ENCODE measurements at regions not wholly inside any gene's neighbourhood (a gene's known extent, or its start where the extent isn't known, plus 50 kb on each side); places are given as distances from the start of the nearest gene placed in this dataset.

DNA sequence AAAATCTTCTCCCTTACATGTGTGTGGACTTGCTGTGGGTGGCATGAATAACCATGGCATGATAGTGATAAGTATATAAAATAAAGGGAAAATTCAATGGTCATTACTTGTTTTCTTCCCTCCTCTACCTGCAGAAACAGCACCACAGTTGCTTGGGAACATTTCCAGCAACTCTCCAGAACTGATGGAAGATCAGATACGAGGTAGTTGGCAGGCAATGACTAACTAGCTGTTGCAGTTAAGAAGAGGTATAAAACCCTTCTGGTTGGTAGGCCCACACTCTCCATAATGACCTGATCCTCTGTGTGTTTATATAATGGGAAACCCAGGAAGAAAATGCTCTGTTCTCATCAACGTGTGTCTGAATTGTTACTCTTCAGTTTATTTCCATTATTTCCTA lies 185.9 kb downstream of the SYK start:
- H3K36me3 ChIP-seq (ENCODE audit: control insufficient read depth in 3 of 3, insufficient read depth in 2 of 3, low read depth in 1 of 3, low read length in 3 of 3), result no peaks in the 10 kb centered on the region
- H3K4me1 ChIP-seq (ENCODE audit: control insufficient read depth in 3 of 3, insufficient read depth in 2 of 3, low read depth in 1 of 3, low read length in 2 of 3), result no peaks in the 10 kb centered on the region
- no peaks in the 10 kb centered on the region for H3K27me3 ChIP-seq (ENCODE audit: control insufficient read depth in 3 of 3, insufficient read depth in 3 of 3, low read length in 3 of 3)
- FAIRE-seq (no peak), DNase-seq (no peak)
- no peak overlapping the region for H3K4me3 ChIP-seq (ENCODE audit: low read depth in 1 of 3, low read length in 3 of 3)
- H3K27ac ChIP-seq (ENCODE audit: low read depth in 1 of 3, low read length in 2 of 3), result no peak overlapping the region
- 55 to 71% (median 61%) methylated on average over 2 of the region's 2 CpGs for WGBS, 3 donors
- H3K9me3 ChIP-seq (ENCODE audit: control insufficient read depth in 2 of 2, insufficient read depth in 1 of 2, low read depth in 1 of 2, low read length in 1 of 2), result peaks cover 0 to 5% of the 10 kb centered on the region in 2 donors

DNA sequence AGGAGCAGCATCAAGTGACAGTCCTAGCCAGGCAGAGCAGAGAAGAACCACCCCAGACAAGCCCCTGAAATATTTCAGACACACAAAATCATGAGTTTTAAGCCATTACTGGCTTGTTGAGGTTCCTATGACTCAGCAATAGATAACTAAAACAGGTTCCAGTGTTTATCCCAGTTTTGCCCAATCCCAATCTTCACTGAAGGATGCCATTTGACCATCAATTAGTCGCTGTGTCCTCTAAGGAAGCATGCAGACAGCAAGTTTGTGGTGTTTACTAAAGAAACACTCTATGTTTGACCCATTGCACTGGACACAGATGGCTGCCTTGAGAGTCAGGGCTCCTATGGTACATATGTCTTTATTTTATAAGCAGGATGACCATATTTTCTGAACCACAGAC lies 186.7 kb downstream of the SYK start:
- Histone ChIP-seq H3K27me3 (ENCODE audit: control insufficient read depth in 3 of 3, insufficient read depth in 3 of 3, low read length in 3 of 3) (no peaks in the 10 kb centered on the region), H3K36me3 (ENCODE audit: control insufficient read depth in 3 of 3, insufficient read depth in 2 of 3, low read depth in 1 of 3, low read length in 3 of 3) (no peaks in the 10 kb centered on the region), H3K4me1 (ENCODE audit: control insufficient read depth in 3 of 3, insufficient read depth in 2 of 3, low read depth in 1 of 3, low read length in 2 of 3) (no peaks in the 10 kb centered on the region), H3K4me3 (ENCODE audit: low read depth in 1 of 3, low read length in 3 of 3) (no peak overlapping the region), H3K27ac (ENCODE audit: low read depth in 1 of 3, low read length in 2 of 3) (no peak overlapping the region), H3K9me3 (ENCODE audit: control insufficient read depth in 2 of 2, insufficient read depth in 1 of 2, low read depth in 1 of 2, low read length in 1 of 2) (peaks cover 0 to 5% of the 10 kb centered on the region in 2 donors)
- no peak for FAIRE-seq
- 79 to 92% (median 88%) methylated on average over 1 of the region's 1 CpG for WGBS, 3 donors
- DNase-seq, result no peak

DNA sequence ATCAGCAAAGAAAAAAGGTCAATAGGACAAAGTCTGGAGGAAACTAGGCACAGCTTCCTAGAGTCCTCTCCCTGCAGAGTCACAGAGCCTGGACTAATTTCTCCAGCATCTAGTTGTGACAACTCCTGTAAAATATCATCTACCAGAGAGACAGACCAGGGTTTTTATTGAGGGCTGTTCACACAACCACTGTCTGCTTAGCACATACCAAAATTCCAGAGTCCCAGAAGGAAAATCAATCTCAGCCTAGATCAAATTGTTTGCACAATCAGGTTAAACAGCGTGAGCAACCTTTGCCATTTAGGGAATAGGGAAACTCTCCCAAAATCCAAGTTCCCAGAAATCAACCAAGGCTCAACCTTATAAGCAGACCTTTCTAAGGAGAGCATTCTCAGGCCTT lies 190.3 kb downstream of the SYK start:
- Histone ChIP-seq H3K36me3 (ENCODE audit: control insufficient read depth in 3 of 3, insufficient read depth in 2 of 3, low read depth in 1 of 3, low read length in 3 of 3) (no peaks in the 10 kb centered on the region), H3K4me3 (ENCODE audit: low read depth in 1 of 3, low read length in 3 of 3) (no peak overlapping the region), H3K9me3 (ENCODE audit: control insufficient read depth in 2 of 2, insufficient read depth in 1 of 2, low read depth in 1 of 2, low read length in 1 of 2) (peaks cover 0 to 5% of the 10 kb centered on the region in 2 donors), H3K27me3 (ENCODE audit: control insufficient read depth in 3 of 3, insufficient read depth in 3 of 3, low read length in 3 of 3) (no peaks in the 10 kb centered on the region), H3K4me1 (ENCODE audit: control insufficient read depth in 3 of 3, insufficient read depth in 2 of 3, low read depth in 1 of 3, low read length in 2 of 3) (no peaks in the 10 kb centered on the region), H3K27ac (ENCODE audit: low read depth in 1 of 3, low read length in 2 of 3) (no peak overlapping the region)
- DNase-seq (no peak), FAIRE-seq (no peak)
- 24 to 62% (median 42%) methylated on average over 1 of the region's 1 CpG for WGBS, 3 donors

DNA sequence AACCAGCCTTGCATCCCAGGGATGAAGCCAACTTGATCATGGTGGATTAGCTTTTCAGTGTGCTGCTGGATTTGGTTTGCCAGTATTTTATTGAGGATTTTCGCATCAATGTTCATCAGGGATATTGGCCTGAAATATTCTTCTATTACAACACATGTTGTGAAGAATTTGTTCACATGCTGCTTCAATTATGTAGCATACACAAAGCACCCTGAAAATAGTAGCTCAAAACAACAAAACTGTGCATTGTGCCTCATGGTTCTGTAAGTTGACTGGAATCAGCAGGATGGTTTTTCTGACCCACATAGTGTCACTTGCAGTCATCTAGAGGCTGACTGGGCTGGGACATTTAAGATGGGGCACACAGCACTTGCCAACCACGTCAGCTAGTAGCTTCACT lies 193.9 kb downstream of the SYK start:
- no peak overlapping the region for H3K27ac ChIP-seq (ENCODE audit: low read depth in 1 of 3, low read length in 2 of 3)
- H3K4me1 ChIP-seq (ENCODE audit: control insufficient read depth in 3 of 3, insufficient read depth in 2 of 3, low read depth in 1 of 3, low read length in 2 of 3), result no peaks in the 10 kb centered on the region
- FAIRE-seq, result no peak
- 75 to 91% (median 87%) methylated on average over 2 of the region's 2 CpGs for WGBS, 3 donors
- H3K9me3 ChIP-seq (ENCODE audit: control insufficient read depth in 2 of 2, insufficient read depth in 1 of 2, low read depth in 1 of 2, low read length in 1 of 2), result no peaks in the 10 kb centered on the region
- no peak for DNase-seq
- H3K36me3 ChIP-seq (ENCODE audit: control insufficient read depth in 3 of 3, insufficient read depth in 2 of 3, low read depth in 1 of 3, low read length in 3 of 3), result no peaks in the 10 kb centered on the region
- H3K27me3 ChIP-seq (ENCODE audit: control insufficient read depth in 3 of 3, insufficient read depth in 3 of 3, low read length in 3 of 3), result no peaks in the 10 kb centered on the region
- H3K4me3 ChIP-seq (ENCODE audit: low read depth in 1 of 3, low read length in 3 of 3), result no peak overlapping the region

DNA sequence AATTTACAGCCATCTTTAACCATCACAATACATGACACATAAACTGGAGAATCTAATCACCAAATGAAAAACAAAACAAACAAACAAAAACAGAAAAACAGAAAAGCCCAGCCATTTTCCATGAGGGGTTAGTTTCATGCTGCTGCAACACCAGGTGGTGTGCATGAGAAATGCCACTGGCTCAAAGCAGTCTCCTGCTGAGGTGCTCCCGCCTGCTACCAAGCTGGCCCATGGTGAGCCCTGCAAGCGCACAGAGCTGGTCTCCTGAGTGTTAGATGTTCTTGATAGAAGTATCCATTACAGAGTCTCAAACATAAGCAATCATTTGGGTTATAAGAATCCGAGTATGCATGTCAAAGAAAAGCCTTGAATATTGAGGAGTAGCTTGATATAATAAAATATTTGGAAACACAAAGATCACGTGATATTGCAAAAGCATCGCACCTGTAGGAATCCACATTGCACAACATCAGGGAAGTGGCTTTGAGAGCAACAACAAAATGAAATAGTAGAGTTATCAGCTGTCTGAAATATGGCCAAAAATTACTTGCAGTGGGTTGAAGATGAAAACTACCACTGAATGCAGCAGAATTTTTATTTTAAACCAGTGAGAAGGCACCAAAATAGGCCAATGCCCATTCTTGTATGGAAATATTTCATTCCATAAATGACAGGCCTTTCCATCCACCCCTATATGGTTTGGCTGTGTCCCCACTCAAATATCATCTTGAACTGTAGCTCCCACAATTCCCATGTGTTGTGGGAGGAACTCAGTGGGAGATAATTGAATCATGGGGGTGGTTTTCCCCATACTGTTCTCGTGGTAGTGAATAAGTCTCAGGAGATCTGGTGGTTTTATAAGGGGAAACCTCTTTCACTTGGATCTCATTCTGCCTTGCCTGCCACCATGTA lies 194.8 kb downstream of the SYK start:
- Histone ChIP-seq H3K4me3 (ENCODE audit: low read depth in 1 of 3, low read length in 3 of 3) (no peak overlapping the region), H3K9me3 (ENCODE audit: control insufficient read depth in 2 of 2, insufficient read depth in 1 of 2, low read depth in 1 of 2, low read length in 1 of 2) (no peaks in the 10 kb centered on the region), H3K27me3 (ENCODE audit: control insufficient read depth in 3 of 3, insufficient read depth in 3 of 3, low read length in 3 of 3) (no peaks in the 10 kb centered on the region), H3K4me1 (ENCODE audit: control insufficient read depth in 3 of 3, insufficient read depth in 2 of 3, low read depth in 1 of 3, low read length in 2 of 3) (no peaks in the 10 kb centered on the region), H3K27ac (ENCODE audit: low read depth in 1 of 3, low read length in 2 of 3) (no peak overlapping the region), H3K36me3 (ENCODE audit: control insufficient read depth in 3 of 3, insufficient read depth in 2 of 3, low read depth in 1 of 3, low read length in 3 of 3) (no peaks in the 10 kb centered on the region)
- no peak for FAIRE-seq
- 82 to 88% (median 83%) methylated on average over 6 of the region's 6 CpGs for WGBS, 3 donors
- DNase-seq, result no peak

DNA sequence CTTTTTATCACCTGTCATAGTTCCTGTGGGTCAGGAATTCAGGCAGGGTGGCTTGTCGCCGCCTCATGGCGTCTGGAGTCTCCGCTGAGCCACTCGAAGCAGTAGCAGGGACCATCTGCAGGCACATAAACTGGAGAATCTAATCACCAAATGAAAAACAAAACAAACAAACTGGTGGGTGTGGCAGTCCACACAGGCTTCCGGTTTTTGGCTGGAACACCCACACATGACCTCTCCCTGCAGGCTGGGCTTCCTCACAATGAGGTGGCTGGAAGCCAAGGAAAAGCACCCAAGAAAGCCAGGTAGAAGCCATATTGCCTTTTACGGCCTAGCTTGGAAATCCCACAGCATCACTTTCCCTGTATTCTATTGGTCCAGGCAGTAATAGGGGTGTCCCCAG lies 197.0 kb downstream of the SYK start:
- FAIRE-seq (no peak), DNase-seq (no peak)
- Histone ChIP-seq H3K9me3 (ENCODE audit: control insufficient read depth in 2 of 2, insufficient read depth in 1 of 2, low read depth in 1 of 2, low read length in 1 of 2) (peaks cover 0 to 4% of the 10 kb centered on the region in 2 donors), H3K27ac (ENCODE audit: low read depth in 1 of 3, low read length in 2 of 3) (no peak overlapping the region), H3K27me3 (ENCODE audit: control insufficient read depth in 3 of 3, insufficient read depth in 3 of 3, low read length in 3 of 3) (no peaks in the 10 kb centered on the region), H3K4me1 (ENCODE audit: control insufficient read depth in 3 of 3, insufficient read depth in 2 of 3, low read depth in 1 of 3, low read length in 2 of 3) (no peaks in the 10 kb centered on the region), H3K36me3 (ENCODE audit: control insufficient read depth in 3 of 3, insufficient read depth in 2 of 3, low read depth in 1 of 3, low read length in 3 of 3) (no peaks in the 10 kb centered on the region), H3K4me3 (ENCODE audit: low read depth in 1 of 3, low read length in 3 of 3) (no peak overlapping the region)
- 68 to 74% (median 71%) methylated on average over 7 of the region's 7 CpGs for WGBS, 3 donors

DNA sequence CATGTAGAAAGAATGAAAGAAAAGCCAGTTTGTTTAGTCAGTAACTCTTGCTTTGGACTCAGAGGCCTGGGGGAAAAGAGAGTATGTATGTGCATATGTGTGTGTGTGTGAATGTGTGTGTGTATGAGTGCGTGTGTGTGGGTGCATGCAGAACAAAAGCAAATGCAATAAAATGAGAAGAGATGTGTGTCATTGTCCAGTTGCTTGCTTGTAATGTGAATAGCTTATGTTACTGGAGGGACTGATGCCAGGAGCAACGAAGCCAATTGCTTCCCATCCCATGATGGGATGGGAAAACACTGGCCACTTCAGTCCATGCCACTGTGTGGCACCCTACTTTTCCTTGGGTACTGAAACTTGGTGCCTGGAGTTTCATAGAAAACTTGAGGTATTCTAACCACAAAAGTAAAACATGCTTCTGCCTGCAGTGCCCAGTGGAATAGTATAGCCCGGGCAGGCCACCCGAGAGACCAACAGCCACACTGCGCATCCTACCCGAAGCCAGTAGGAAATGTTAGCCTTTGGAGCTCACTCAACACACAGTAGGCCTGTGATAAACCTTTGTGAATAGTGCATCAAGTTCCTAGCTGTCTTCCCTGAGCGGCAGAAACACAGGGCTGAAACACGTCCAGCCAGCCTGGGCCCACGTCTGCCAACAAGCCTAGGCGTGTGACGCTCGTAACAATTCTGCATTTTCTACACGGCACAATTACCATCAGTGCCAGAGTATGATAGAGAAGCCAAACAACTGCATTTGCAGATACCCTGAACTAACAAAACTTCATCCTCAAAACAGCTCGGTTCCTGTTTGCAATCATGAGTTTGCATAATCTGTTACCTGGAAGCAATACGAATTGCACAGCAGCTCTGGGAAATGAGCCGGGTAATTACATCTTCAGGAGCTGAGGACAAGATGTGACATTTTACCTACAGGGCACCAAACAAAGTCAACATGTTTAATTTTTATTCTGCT lies 198.1 kb downstream of the SYK start:
- Histone ChIP-seq H3K9me3 (ENCODE audit: control insufficient read depth in 2 of 2, insufficient read depth in 1 of 2, low read depth in 1 of 2, low read length in 1 of 2) (peaks cover 0 to 4% of the 10 kb centered on the region in 2 donors), H3K27me3 (ENCODE audit: control insufficient read depth in 3 of 3, insufficient read depth in 3 of 3, low read length in 3 of 3) (no peaks in the 10 kb centered on the region), H3K27ac (ENCODE audit: low read depth in 1 of 3, low read length in 2 of 3) (no peak overlapping the region), H3K4me1 (ENCODE audit: control insufficient read depth in 3 of 3, insufficient read depth in 2 of 3, low read depth in 1 of 3, low read length in 2 of 3) (no peaks in the 10 kb centered on the region), H3K4me3 (ENCODE audit: low read depth in 1 of 3, low read length in 3 of 3) (no peak overlapping the region), H3K36me3 (ENCODE audit: control insufficient read depth in 3 of 3, insufficient read depth in 2 of 3, low read depth in 1 of 3, low read length in 3 of 3) (no peaks in the 10 kb centered on the region)
- no peak for DNase-seq
- 88 to 91% (median 90%) methylated on average over 16 of the region's 16 CpGs for WGBS, 3 donors
- FAIRE-seq, result no peak

DNA sequence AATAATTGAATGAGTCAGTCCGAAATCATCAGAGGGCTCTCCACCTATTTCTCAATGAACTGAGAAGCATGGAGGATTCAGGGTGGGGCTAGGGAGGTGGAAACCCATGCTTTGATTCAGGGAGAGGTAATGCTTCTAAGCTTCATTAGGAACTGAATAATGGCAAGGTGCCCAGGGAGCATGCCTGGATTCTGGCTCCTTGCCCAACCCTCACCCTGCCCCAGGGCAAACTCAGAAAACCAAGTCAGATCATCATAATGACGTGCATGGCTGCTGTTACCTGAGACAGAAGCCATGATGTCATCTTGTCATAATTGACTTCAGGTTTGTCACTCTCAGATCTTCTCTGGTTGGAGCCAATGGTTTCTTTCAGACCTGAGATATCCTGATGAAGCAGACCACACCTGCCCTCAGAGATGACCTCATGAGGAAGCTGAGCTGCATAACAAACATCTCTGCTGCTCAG lies 199.6 kb downstream of the SYK start:
- Histone ChIP-seq H3K27ac (ENCODE audit: low read depth in 1 of 3, low read length in 2 of 3) (no peak overlapping the region), H3K9me3 (ENCODE audit: control insufficient read depth in 2 of 2, insufficient read depth in 1 of 2, low read depth in 1 of 2, low read length in 1 of 2) (peaks cover 0 to 4% of the 10 kb centered on the region in 2 donors), H3K4me3 (ENCODE audit: low read depth in 1 of 3, low read length in 3 of 3) (no peak overlapping the region), H3K4me1 (ENCODE audit: control insufficient read depth in 3 of 3, insufficient read depth in 2 of 3, low read depth in 1 of 3, low read length in 2 of 3) (no peaks in the 10 kb centered on the region), H3K27me3 (ENCODE audit: control insufficient read depth in 3 of 3, insufficient read depth in 3 of 3, low read length in 3 of 3) (no peaks in the 10 kb centered on the region), H3K36me3 (ENCODE audit: control insufficient read depth in 3 of 3, insufficient read depth in 2 of 3, low read depth in 1 of 3, low read length in 3 of 3) (no peaks in the 10 kb centered on the region)
- DNase-seq (peak in 1 of 2 donors; percentile 58), FAIRE-seq (no peak)
- 24 to 70% (median 40%) methylated on average over 2 of the region's 2 CpGs for WGBS, 3 donors

All from small intestine (tissue), 7 donors.